ENCODE measurements at regions not wholly inside any gene's neighbourhood (a gene's known extent, or its start where the extent isn't known, plus 50 kb on each side); places are given as distances from the start of the nearest gene placed in this dataset.
"Not testable (repeated sequence)": the region's sequence is repeated elsewhere in the genome, so short reads cannot be mapped to it uniquely, and the experiment has no call there.

DNA sequence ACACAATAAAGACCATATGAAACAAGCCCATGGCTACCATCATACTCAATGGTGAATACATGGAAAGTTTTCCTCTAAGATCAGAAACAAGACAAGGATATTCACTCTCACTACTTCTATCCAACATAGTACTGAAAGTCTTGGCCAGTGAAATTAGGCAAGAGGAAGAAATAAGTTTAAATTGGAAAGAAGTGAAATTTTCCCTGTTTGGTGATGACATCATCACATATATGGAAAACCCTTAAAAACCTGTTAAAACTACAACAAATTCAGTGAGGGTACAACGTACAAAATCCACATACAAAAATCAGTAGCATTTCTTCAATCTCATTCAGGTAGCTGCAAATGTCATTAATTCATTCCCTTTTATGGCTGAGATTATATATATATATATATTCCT lies 164.0 kb upstream of the IRS4 start:
- DNase-seq (ENCODE audit: low read depth), result no peak
- no peak overlapping the region for H3K4me3 ChIP-seq (ENCODE audit: low read depth, low read length)
- TF ChIP-seq MYC (IDR thresholded peaks at IDR 0.05; ENCODE audit: low read depth, low read length), result no peak
- no peak for TF ChIP-seq POLR2A (IDR thresholded peaks at IDR 0.05; ENCODE audit: extremely low read depth, insufficient read length)
- TF ChIP-seq, protein P1, sequence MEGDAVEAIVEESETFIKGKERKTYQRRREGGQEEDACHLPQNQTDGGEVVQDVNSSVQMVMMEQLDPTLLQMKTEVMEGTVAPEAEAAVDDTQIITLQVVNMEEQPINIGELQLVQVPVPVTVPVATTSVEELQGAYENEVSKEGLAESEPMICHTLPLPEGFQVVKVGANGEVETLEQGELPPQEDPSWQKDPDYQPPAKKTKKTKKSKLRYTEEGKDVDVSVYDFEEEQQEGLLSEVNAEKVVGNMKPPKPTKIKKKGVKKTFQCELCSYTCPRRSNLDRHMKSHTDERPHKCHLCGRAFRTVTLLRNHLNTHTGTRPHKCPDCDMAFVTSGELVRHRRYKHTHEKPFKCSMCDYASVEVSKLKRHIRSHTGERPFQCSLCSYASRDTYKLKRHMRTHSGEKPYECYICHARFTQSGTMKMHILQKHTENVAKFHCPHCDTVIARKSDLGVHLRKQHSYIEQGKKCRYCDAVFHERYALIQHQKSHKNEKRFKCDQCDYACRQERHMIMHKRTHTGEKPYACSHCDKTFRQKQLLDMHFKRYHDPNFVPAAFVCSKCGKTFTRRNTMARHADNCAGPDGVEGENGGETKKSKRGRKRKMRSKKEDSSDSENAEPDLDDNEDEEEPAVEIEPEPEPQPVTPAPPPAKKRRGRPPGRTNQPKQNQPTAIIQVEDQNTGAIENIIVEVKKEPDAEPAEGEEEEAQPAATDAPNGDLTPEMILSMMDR (IDR thresholded peaks at IDR 0.05; ENCODE audit: low read depth, low read length), result no peak
- TF ChIP-seq, protein P2, sequence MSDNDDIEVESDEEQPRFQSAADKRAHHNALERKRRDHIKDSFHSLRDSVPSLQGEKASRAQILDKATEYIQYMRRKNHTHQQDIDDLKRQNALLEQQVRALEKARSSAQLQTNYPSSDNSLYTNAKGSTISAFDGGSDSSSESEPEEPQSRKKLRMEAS (IDR thresholded peaks at IDR 0.05; ENCODE audit: low read depth, low read length), result no peak

DNA sequence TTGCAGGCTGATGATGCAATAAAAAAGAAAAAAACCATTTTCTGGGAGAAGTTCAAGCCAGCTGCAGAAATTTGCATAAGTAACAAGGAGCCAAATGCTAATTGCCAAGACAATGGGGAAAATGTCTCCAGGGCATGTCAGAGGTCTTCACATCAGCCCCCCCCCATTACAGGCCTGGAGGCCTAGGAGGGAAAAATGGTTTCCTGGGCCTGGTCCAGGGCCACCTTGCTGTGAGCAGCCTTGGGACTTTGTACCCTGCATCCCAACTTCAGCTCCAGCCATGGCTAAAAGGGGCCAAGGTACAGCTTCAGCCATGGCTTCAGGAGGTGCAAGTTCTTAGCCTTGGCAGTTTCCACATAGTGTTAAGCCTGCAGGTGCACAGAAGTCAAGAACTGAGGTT lies 160.0 kb upstream of the IRS4 start:
- H3K4me3 ChIP-seq (ENCODE audit: low read depth, low read length); DNase-seq (ENCODE audit: low read depth): not testable (repeated sequence)

DNA sequence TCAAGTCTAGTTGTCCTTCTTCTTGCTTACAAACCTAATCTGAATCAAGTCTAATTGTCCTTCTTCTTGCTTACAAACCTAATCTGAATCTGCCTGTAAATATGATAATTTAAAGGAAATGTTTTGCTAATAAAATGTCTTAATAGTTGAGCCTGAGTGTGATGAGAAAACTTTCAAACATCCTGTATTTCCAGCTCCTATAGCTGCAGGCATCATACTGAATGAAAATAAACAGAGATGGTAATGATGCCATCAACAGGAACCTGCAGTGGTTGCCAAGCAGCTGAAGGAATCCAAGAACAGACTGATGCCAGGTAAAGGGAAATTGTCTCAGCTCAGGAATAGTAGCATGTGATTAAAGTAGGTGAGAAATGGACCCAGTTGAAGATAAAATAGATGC lies 156.1 kb upstream of the IRS4 start:
- no peak for DNase-seq (ENCODE audit: low read depth)
- TF ChIP-seq MYC (IDR thresholded peaks at IDR 0.05; ENCODE audit: low read depth, low read length) (no peak), POLR2A (IDR thresholded peaks at IDR 0.05; ENCODE audit: extremely low read depth, insufficient read length) (no peak)
- TF ChIP-seq, protein P2 (IDR thresholded peaks at IDR 0.05; ENCODE audit: low read depth, low read length), result no peak
- TF ChIP-seq, protein P1 (IDR thresholded peaks at IDR 0.05; ENCODE audit: low read depth, low read length), result no peak
- no peak overlapping the region for H3K4me3 ChIP-seq (ENCODE audit: low read depth, low read length)

DNA sequence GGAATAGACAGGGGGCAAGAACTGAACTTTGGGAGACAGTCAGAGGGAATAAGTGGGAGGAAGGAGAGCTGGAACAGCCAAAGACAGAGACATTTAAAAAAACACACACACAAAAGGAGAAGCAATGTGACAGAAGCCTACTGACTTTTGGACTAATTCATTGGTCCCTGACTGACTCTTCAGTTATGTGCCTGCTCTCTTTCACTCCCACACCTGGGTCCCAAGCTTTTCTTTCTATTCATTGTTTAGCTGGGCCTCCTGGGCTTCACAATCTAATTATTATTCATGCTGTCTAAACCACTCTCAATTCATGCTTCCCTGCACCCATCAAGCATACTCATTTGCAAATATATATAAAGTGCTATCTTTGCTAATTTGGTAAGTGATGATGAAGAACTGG lies 139.2 kb upstream of the IRS4 start:
- TF ChIP-seq MYC (IDR thresholded peaks at IDR 0.05; ENCODE audit: low read depth, low read length), result no peak
- TF ChIP-seq, protein P1 (IDR thresholded peaks at IDR 0.05; ENCODE audit: low read depth, low read length), result no peak
- no peak for TF ChIP-seq POLR2A (IDR thresholded peaks at IDR 0.05; ENCODE audit: extremely low read depth, insufficient read length)
- TF ChIP-seq, protein P2 (IDR thresholded peaks at IDR 0.05; ENCODE audit: low read depth, low read length), result no peak
- no peak for DNase-seq (ENCODE audit: low read depth)
- H3K4me3 ChIP-seq (ENCODE audit: low read depth, low read length), result no peak overlapping the region

DNA sequence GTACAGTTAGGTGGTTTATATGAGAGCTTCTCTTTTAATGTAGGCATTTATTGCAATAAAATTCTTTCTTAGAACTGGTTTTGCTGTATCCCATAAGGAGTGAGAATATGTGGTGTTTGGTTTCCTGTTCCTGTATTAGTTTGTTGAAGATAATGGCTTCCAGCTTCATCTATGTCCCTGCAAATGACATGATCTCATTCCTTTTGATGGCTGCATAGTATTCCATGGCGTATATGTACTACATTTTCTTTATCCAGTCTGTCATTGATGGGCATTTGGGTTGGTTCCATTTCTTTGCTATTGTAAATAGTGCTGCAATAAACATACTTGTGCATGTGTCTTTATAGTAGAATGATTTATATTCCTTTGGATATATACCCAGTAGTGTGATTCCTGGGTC lies 106.7 kb upstream of the IRS4 start:
- H3K4me3 ChIP-seq (ENCODE audit: low read depth, low read length); DNase-seq (ENCODE audit: low read depth): not testable (repeated sequence)

DNA sequence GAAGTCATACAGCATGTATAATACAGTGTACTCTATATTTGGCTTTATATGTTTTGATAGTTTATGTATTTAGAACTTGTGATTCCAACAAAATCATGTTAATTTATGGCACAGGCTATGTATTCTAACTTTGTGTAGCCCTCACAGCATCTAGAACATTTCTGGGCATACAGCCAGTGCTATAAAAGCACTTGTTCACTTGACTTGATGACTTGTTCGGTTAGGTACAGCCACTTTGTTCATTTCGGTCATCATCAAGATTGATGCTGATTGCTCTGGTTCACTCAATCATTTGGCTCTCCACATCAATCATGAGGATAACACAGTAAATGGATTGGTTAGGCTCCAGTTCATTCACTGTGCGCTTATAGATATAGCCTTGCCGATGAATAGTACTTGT lies 97.6 kb upstream of the IRS4 start:
- no peak for DNase-seq (ENCODE audit: low read depth)
- TF ChIP-seq, protein P1 (IDR thresholded peaks at IDR 0.05; ENCODE audit: low read depth, low read length), result no peak
- TF ChIP-seq, protein P2 (IDR thresholded peaks at IDR 0.05; ENCODE audit: low read depth, low read length), result no peak
- no peak for TF ChIP-seq POLR2A (IDR thresholded peaks at IDR 0.05; ENCODE audit: extremely low read depth, insufficient read length)
- no peak for TF ChIP-seq MYC (IDR thresholded peaks at IDR 0.05; ENCODE audit: low read depth, low read length)
- no peak overlapping the region for H3K4me3 ChIP-seq (ENCODE audit: low read depth, low read length)

DNA sequence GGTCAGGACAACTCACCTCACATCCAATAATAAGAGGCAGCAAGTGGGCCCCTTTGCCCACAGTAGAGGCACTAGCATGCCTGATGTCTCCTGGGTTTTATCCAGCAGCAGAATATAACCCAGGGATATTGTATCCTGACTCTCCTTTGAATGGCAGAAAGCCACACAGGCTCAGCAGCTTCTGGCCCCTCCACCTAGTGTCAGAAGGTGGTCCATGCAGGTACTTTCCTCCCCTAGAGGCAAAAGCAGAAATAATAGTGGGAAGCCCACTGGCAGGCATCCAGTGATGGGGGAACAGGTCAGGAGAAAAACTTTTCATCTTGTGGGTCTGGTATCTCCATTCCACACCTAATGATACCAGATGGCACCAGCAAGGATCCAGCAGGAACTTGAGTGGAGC lies 75.5 kb upstream of the IRS4 start:
- TF ChIP-seq, protein P1 (IDR thresholded peaks at IDR 0.05; ENCODE audit: low read depth, low read length), result no peak
- TF ChIP-seq, protein P2 (IDR thresholded peaks at IDR 0.05; ENCODE audit: low read depth, low read length), result no peak
- no peak for TF ChIP-seq MYC (IDR thresholded peaks at IDR 0.05; ENCODE audit: low read depth, low read length)
- no peak for TF ChIP-seq POLR2A (IDR thresholded peaks at IDR 0.05; ENCODE audit: extremely low read depth, insufficient read length)
- no peak overlapping the region for H3K4me3 ChIP-seq (ENCODE audit: low read depth, low read length)
- DNase-seq (ENCODE audit: low read depth), result no peak

All from NB4 (cell line).